ENCODE measurements at regions not wholly inside any gene's neighbourhood (a gene's known extent, or its start where the extent isn't known, plus 50 kb on each side); places are given as distances from the start of the nearest gene placed in this dataset.

DNA sequence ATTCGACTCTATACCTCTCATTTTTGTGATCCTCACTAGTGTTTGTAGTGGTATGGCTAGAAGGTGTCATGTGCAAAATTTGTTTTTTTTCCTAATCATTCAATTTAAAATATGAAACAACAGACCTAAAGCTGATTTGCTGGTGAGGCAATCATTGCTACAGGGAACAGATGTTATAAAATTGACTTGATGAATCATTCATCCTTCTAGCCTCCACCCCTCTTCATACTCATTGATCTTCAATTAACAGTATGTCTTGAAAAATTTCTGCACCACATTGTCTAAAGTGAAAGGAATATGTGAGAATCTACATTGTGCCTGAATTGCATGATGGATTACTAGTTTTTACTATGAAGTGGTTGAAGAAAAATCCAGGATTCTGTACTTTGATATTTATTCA lies 349.0 kb upstream of the NAV3 start:
- Histone ChIP-seq H3K4me1 (ENCODE audit: control insufficient read depth, insufficient read depth, low read length) (no peaks in the 10 kb centered on the region), H3K9me3 (replicated peaks; ENCODE audit: control insufficient read depth, insufficient read depth, low read length) (no peaks in the 10 kb centered on the region), H3K4me3 (no peak overlapping the region), H4K20me1 (ENCODE audit: control insufficient read depth, insufficient read depth) (no peaks in the 10 kb centered on the region), H3K79me2 (ENCODE audit: control insufficient read depth, insufficient read depth, low read length) (no peaks in the 10 kb centered on the region), H3K4me2 (ENCODE audit: control insufficient read depth, insufficient read depth) (no peak overlapping the region), H3K36me3 (ENCODE audit: control insufficient read depth in 2 of 2, insufficient read depth in 2 of 2, low read length in 1 of 2) (no peaks in the 10 kb centered on the region), H3K9ac (ENCODE audit: control insufficient read depth, insufficient read depth, low read length) (no peak overlapping the region), H3K27me3 (replicated peaks in 1 of 2; ENCODE audit: control insufficient read depth in 2 of 2, insufficient read depth in 2 of 2, low read length in 1 of 2) (no peaks in the 10 kb centered on the region), H2AFZ (ENCODE audit: control insufficient read depth, low read depth, low read length) (no peak overlapping the region), H3K27ac (ENCODE audit: control insufficient read depth, insufficient read depth) (no peak overlapping the region)
- in situ Hi-C loops (cut with MboI) (no loop called here), intact Hi-C loops (cut with micrococcal nuclease; ENCODE audit: unreplicated experiment) (no loop called here)
- POLR2A ChIA-PET, result no interaction called here
- CTCF ChIA-PET, result no interaction called here
- RAD21 ChIA-PET (ENCODE audit: unreplicated experiment), result no interaction called here
- TF ChIP-seq, protein P1, sequence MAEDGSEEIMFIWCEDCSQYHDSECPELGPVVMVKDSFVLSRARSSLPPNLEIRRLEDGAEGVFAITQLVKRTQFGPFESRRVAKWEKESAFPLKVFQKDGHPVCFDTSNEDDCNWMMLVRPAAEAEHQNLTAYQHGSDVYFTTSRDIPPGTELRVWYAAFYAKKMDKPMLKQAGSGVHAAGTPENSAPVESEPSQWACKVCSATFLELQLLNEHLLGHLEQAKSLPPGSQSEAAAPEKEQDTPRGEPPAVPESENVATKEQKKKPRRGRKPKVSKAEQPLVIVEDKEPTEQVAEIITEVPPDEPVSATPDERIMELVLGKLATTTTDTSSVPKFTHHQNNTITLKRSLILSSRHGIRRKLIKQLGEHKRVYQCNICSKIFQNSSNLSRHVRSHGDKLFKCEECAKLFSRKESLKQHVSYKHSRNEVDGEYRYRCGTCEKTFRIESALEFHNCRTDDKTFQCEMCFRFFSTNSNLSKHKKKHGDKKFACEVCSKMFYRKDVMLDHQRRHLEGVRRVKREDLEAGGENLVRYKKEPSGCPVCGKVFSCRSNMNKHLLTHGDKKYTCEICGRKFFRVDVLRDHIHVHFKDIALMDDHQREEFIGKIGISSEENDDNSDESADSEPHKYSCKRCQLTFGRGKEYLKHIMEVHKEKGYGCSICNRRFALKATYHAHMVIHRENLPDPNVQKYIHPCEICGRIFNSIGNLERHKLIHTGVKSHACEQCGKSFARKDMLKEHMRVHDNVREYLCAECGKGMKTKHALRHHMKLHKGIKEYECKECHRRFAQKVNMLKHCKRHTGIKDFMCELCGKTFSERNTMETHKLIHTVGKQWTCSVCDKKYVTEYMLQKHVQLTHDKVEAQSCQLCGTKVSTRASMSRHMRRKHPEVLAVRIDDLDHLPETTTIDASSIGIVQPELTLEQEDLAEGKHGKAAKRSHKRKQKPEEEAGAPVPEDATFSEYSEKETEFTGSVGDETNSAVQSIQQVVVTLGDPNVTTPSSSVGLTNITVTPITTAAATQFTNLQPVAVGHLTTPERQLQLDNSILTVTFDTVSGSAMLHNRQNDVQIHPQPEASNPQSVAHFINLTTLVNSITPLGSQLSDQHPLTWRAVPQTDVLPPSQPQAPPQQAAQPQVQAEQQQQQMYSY (CRISPR knock-in tag; IDR thresholded peaks at IDR 0.05), result no peak
- TF ChIP-seq RAD51 (IDR thresholded peaks at IDR 0.05) (no peak), ZNF384 (IDR thresholded peaks at IDR 0.05; ENCODE audit: borderline replicate concordance, low read depth, low read length) (no peak), ZNF24 (IDR thresholded peaks at IDR 0.05) (no peak)
- DNase-seq (ENCODE audit: low read depth, low spot score) (no peak), FAIRE-seq (no peak), ATAC-seq (no peak)
- SMC1A ChIA-PET (ENCODE audit: uncharacterized antibody, unreplicated experiment), result no interaction called here
- WGBS (ENCODE audit: insufficient coverage, insufficient replicate concordance, low lambda C conversion rate, missing lambda C conversion rate), result 0% methylated on average over 1 of the region's 1 CpG
- no TSS peak for BruUV-seq (replicated peaks)

Measured in GM12878 (cell line).